ENCODE measurements at regions not wholly inside any gene's neighbourhood (a gene's known extent, or its start where the extent isn't known, plus 50 kb on each side); places are given as distances from the start of the nearest gene placed in this dataset.

GRCh38 chr9:13614060-13614459 lies 334.6 kb upstream of the MPDZ start:
- no peak overlapping the region for H3K27ac Mint-ChIP-seq
- POLR2A ChIA-PET, result no interaction called here
- no peak for ATAC-seq (ENCODE audit: low read depth)

DNA sequence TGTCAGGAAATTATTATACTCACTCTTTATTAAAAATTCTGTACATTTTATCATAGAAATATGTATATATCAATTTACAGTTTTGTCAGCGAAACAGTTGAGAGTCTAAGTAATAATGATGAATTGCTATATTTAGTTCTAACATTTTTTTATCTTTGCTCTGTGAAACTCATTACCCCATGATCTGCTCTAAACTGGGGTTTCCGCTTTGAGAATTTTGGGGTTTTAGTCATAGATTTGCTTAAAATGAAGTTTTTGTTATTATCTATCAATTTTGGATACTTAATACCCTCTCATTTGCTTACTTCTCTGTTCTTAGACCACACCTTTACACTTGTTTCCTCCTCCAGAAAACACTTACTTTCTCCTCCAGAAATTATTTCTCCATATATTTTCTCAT lies 333.8 kb upstream of the MPDZ start:
- Mint-ChIP-seq H3K4me1 (no peaks in the 10 kb centered on the region), H3K27me3 (no peaks in the 10 kb centered on the region), H3K9me3 (peaks cover 1% of the 10 kb centered on the region), H3K27ac (no peak overlapping the region), H3K36me3 (no peaks in the 10 kb centered on the region), H3K4me3 (no peak overlapping the region)
- ATAC-seq (ENCODE audit: low read depth) (no peak), DNase-seq (no peak)
- POLR2A ChIA-PET, result no interaction called here

More at GRCh38 chr9:13614060-13614459, 334.6 kb upstream of the MPDZ start:
- peaks cover 1% of the 10 kb centered on the region for H3K9me3 Mint-ChIP-seq
- no peak for DNase-seq
- no peaks in the 10 kb centered on the region for H3K4me1 Mint-ChIP-seq
- no peak overlapping the region for H3K4me3 Mint-ChIP-seq
- no peaks in the 10 kb centered on the region for H3K36me3 Mint-ChIP-seq
- no peaks in the 10 kb centered on the region for H3K27me3 Mint-ChIP-seq

- DNase-seq (no peak), ATAC-seq (ENCODE audit: low read depth) (no peak)
- H3K36me3 Mint-ChIP-seq, result no peaks in the 10 kb centered on the region
- POLR2A ChIA-PET, result no interaction called here
- no peak overlapping the region for H3K4me3 Mint-ChIP-seq
- H3K27ac Mint-ChIP-seq, result no peak overlapping the region
- no peaks in the 10 kb centered on the region for H3K27me3 Mint-ChIP-seq
- H3K9me3 Mint-ChIP-seq, result no peaks in the 10 kb centered on the region
- H3K4me1 Mint-ChIP-seq, result no peaks in the 10 kb centered on the region
Measured at GRCh38 chr9:13608451-13608850, 329.0 kb upstream of the MPDZ start.

DNA sequence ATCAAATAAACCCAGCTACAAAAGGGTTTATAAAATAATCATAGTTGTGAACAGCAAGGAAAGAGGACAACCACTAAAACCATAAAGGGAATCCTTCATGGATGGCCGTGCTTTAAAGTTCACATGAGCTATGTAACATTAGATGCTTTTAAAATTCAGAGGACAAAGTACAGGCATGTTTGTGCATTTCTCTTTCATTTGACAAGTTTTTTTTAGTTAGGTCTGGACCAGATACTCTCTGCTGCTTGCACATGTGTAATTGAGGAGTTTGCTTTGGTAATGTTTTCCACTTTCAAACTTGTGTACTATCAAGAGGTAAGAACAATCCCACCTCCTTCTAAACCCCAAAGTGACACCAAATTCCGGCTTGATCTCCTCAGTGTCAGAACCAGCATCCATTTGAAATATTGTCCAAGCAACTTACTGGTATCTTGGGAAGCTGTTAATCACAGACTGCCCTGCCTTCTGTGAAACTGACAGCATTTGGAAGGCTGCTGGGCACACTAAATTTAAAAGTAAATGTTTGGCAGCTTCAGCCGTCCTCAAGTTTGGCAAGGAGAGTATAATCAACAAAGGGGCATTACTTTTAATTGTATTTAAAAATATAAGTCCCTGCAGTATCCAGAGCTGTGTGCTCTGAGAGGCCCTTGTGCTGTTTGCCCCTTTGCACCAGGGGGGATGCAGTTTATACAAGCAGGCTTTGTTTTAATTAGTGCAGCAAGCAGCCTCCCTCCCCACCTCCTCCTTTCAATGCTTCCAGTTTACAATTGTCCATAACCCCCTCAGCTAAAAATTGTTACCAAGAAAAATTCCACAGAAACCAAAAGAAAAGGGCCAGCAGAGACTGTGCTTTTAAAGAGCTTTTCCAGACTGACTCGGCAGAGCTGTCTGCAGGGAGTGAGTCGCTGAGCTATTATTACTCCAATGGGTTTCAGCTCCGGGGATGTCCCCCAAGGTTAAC lies 328.3 kb upstream of the MPDZ start:
- Mint-ChIP-seq H3K27ac (no peak overlapping the region), H3K9me3 (no peaks in the 10 kb centered on the region), H3K36me3 (no peaks in the 10 kb centered on the region), H3K4me3 (no peak overlapping the region), H3K4me1 (no peaks in the 10 kb centered on the region), H3K27me3 (no peaks in the 10 kb centered on the region)
- POLR2A ChIA-PET, result no interaction called here
- no peak for DNase-seq
- no peak for ATAC-seq (ENCODE audit: low read depth)

DNA sequence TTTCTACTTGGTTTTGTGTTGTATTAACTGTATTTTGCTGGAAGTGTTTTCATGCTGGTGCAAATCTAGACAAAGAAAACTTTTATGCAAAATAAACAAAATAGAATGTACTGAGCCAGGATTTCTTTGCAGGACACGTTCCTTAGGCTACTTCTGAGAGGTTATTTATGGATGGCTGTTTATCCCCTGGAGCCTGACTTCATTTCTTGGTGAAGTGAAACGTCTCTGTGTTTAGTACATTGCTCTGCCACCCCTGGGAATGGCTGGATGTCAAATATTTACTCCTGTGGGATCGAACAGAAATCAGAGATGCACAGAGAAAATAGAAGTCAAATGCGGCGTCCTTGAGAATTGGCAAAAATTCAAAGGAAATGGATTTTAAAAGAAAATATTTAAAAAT lies 327.1 kb upstream of the MPDZ start:
- Mint-ChIP-seq H3K4me1 (no peaks in the 10 kb centered on the region), H3K9me3 (no peaks in the 10 kb centered on the region), H3K4me3 (no peak overlapping the region), H3K27me3 (no peaks in the 10 kb centered on the region), H3K27ac (no peak overlapping the region), H3K36me3 (no peaks in the 10 kb centered on the region)
- ATAC-seq (ENCODE audit: low read depth) (no peak), DNase-seq (no peak)
- POLR2A ChIA-PET, result no interaction called here

DNA sequence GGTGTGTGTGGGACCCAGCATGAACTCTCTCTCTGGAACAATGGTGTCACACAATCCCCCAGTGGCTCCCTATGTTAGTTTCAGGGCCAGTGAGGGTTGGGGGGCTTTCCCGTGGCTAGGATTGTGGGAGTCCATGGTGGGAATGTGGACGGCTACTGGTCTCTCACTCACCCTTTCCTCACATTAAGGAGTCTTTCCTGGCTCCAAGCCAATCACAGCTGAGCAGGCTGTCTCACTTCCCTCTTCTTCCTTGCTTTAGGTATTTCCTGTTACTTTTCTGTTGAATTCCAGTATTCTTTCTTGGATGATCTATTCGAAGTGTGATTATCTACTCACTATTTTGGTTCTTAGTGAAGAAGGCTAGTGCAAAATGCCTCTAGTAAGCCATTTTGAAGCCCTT lies 324.4 kb upstream of the MPDZ start:
- H3K27me3 Mint-ChIP-seq, result no peaks in the 10 kb centered on the region
- no peaks in the 10 kb centered on the region for H3K36me3 Mint-ChIP-seq
- DNase-seq, result no peak
- no peaks in the 10 kb centered on the region for H3K4me1 Mint-ChIP-seq
- no peak for ATAC-seq (ENCODE audit: low read depth)
- no peak overlapping the region for H3K4me3 Mint-ChIP-seq
- POLR2A ChIA-PET, result no interaction called here
- H3K27ac Mint-ChIP-seq, result no peak overlapping the region
- H3K9me3 Mint-ChIP-seq, result no peaks in the 10 kb centered on the region

DNA sequence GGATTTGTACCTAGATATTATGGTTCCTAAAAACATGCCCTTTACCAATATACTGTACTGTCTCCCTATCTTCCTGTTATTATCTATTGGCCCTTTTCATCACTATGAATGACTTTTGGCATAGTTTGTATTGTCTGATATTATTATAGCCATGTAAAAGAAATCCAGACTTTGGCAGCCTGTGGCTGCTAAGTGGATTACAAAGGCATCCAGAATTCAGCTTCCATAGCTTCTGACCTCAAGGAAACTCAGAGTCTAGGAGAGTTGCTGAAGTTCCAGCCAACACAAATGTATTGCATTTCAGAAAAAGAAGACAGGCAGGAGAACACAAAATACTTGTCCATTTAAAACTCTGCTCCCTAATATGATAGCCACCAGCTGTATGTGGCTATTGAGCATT lies 319.2 kb upstream of the MPDZ start:
- Mint-ChIP-seq H3K9me3 (no peaks in the 10 kb centered on the region), H3K4me3 (no peak overlapping the region), H3K36me3 (no peaks in the 10 kb centered on the region), H3K27ac (no peak overlapping the region), H3K27me3 (no peaks in the 10 kb centered on the region), H3K4me1 (no peaks in the 10 kb centered on the region)
- ATAC-seq (ENCODE audit: low read depth) (no peak), DNase-seq (no peak)
- POLR2A ChIA-PET, result no interaction called here

DNA sequence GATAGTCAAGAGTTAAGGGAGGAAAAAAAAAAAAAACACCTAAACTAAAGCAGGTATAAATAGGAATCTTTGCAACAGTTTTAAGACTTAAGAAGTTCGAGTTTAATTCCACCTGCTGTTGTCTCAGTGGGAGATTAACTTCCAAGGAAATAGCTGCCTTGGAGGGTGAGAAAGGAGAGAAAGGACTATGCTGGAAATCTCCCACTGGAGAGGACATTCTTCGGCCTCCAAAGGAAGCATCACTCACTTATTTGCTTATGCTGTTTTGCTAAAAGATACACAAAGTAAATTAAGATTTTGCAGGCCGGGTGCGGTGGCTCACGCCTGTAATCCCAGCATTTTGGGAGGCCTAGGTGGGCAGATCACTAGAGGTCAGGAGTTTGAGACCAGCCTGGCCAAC lies 317.9 kb upstream of the MPDZ start:
- Mint-ChIP-seq H3K4me1 (no peaks in the 10 kb centered on the region), H3K27ac (no peak overlapping the region), H3K36me3 (no peaks in the 10 kb centered on the region), H3K9me3 (no peaks in the 10 kb centered on the region), H3K27me3 (no peaks in the 10 kb centered on the region), H3K4me3 (no peak overlapping the region)
- POLR2A ChIA-PET, result no interaction called here
- no peak for DNase-seq
- no peak for ATAC-seq (ENCODE audit: low read depth)

GRCh38 chr9:13597004-13597403 lies 317.5 kb upstream of the MPDZ start:
- DNase-seq, result no peak
- Mint-ChIP-seq H3K4me1 (no peaks in the 10 kb centered on the region), H3K36me3 (no peaks in the 10 kb centered on the region), H3K9me3 (no peaks in the 10 kb centered on the region), H3K27ac (no peak overlapping the region), H3K4me3 (no peak overlapping the region), H3K27me3 (no peaks in the 10 kb centered on the region)
- POLR2A ChIA-PET, result no interaction called here
- ATAC-seq (ENCODE audit: low read depth), result no peak

DNA sequence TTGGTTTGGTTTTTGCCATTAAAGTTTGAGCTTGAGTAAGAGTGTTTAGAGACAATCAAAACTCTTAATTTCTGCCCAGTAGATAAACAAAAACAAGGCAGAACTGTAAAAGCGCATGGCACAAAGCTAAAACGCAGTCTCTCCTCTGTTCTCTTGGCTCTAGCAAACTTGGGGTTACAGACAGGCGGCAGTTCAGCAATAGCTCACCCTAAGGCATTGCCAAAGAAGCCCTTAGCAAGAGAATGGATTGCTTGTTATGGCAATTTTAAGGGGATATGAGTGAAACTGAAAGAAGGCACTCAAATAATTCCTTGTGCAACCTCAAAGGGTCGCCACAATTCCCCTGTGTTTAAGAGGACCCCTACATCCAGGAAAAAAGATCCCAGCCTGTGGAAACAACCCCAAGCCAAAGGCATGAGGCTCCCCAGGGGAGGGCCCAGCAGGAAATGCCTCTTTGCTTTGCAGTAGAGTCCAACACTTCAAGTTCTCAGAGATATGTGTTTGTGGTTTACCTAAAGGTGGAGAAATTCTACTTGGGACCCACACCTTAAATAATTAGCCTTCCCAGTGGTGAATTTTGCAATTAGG lies 317.0 kb upstream of the MPDZ start:
- no peaks in the 10 kb centered on the region for H3K4me1 Mint-ChIP-seq
- no peak overlapping the region for H3K4me3 Mint-ChIP-seq
- H3K27ac Mint-ChIP-seq, result no peak overlapping the region
- H3K9me3 Mint-ChIP-seq, result no peaks in the 10 kb centered on the region
- H3K36me3 Mint-ChIP-seq, result no peaks in the 10 kb centered on the region
- ATAC-seq (ENCODE audit: low read depth) (no peak), DNase-seq (no peak)
- H3K27me3 Mint-ChIP-seq, result no peaks in the 10 kb centered on the region
- POLR2A ChIA-PET, result no interaction called here

- POLR2A ChIA-PET, result no interaction called here
- no peaks in the 10 kb centered on the region for H3K27me3 Mint-ChIP-seq
- H3K9me3 Mint-ChIP-seq, result peaks cover 3% of the 10 kb centered on the region
- DNase-seq (no peak), ATAC-seq (ENCODE audit: low read depth) (no peak)
- H3K4me3 Mint-ChIP-seq, result no peak overlapping the region
- H3K4me1 Mint-ChIP-seq, result no peaks in the 10 kb centered on the region
- H3K36me3 Mint-ChIP-seq, result no peaks in the 10 kb centered on the region
- no peak overlapping the region for H3K27ac Mint-ChIP-seq
Measured at GRCh38 chr9:13590996-13591395, 311.5 kb upstream of the MPDZ start.

DNA sequence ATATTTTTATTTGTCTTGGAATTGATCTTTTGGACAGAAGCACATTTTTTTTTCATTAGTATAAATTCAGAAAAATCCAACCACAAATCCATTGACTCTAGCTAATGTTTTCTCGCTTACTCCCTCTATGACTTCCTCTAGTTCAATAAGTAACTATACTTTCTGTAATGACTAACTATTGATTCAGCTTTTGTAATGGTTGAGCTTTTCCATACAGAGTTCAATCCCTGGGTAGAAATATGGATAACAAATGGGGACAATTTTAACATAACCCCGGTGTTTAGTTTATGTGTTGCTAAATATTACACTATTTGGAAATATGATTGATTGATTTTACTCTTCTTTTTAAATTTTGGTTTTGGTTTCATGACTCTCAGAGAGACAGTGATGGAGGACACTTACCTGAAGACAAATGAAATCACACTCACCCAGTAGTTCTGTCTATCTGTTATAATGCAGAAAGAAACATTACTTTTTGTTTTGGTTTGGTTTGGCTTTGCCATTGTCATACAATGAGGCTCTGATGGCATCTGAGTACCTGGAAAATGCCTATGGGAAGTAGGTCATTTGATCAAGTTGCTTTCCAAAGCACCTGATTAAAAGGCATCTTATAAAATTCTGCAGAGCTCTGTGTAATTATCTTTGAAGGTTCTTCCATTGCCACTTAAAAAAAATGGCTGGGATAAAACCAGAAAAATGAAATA lies 309.7 kb upstream of the MPDZ start:
- Mint-ChIP-seq H3K9me3 (peaks cover 3% of the 10 kb centered on the region), H3K36me3 (no peaks in the 10 kb centered on the region), H3K27ac (no peak overlapping the region), H3K4me1 (no peaks in the 10 kb centered on the region), H3K27me3 (no peaks in the 10 kb centered on the region), H3K4me3 (no peak overlapping the region)
- DNase-seq, result no peak
- no peak for ATAC-seq (ENCODE audit: low read depth)
- POLR2A ChIA-PET, result no interaction called here

DNA sequence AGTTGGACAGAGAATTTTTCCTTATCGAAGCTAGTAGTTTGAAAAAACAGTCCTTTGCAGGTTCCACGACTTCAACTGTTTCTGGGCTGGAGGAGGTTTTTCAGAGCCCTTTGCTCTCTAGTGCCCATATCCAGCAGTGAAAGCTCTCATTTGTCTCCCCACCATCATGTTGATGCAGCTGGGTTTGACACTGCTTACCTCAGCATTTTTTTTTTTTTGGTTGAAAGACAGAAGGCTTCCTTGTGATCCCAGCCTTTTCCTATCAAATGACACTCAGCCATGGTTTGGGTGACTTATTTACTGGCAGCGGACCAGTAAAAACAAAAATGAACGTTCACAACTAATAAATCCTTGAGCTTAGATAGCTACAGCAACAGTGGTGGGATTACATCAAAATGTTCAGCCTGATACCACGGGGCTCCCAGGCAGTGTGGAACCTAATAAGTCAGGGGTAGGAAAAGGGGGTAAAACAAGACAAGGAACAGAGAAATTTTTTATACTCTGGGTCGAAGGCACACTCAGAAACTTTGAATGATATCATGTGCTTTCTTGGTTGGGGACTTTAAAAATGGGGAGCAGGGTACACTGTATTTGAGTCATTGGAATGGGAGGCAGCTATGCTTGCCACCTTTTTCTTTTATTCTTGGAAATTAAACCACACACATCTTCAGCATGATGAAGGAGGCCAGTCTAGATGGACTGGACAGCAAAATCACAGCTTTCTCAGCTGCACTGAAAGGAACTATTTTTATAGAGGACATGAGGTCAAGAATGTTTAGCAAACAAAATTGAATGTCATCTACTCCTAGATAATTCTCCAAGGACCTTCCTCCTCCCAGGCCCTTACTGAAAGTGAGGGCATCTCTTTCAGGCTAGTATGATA lies 308.9 kb upstream of the MPDZ start:
- H3K4me3 Mint-ChIP-seq, result no peak overlapping the region
- H3K36me3 Mint-ChIP-seq, result no peaks in the 10 kb centered on the region
- POLR2A ChIA-PET, result no interaction called here
- H3K9me3 Mint-ChIP-seq, result peaks cover 3% of the 10 kb centered on the region
- no peak overlapping the region for H3K27ac Mint-ChIP-seq
- ATAC-seq (ENCODE audit: low read depth) (no peak), DNase-seq (no peak)
- no peaks in the 10 kb centered on the region for H3K4me1 Mint-ChIP-seq
- no peaks in the 10 kb centered on the region for H3K27me3 Mint-ChIP-seq

Measured in activated naive CD8-positive, alpha-beta T cell treated with anti-CD3 and anti-CD28 coated beads, Interleukin-2, amount 10 ng/mL, durations not matched to agents 7 days and 5 days (primary cell).